ENCODE measurements at regions not wholly inside any gene's neighbourhood (a gene's known extent, or its start where the extent isn't known, plus 50 kb on each side); places are given as distances from the start of the nearest gene placed in this dataset.

DNA sequence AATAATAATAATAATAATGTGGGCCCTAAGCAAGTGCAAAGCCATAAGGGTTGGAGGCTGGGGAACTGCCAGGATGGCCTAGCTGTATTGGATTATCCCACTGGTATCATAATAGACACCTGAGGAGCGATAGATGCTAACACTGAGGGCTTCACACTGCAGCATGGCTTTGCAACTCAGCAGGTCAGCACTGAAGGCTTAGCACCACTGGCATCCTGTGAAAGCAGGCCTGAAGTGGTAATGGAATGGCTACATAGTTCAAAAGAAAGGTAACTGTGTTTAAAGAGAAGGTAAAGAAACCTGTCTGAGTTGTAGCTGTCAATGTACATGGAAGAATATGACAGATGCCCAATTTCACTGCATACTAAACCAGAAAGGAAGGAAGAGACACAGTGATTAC is 359.0 kb downstream of the OSTF1 start:
- DNase-seq (no peak), ATAC-seq (no peak)
- Histone ChIP-seq H3K27me3 (no peaks in the 10 kb centered on the region), H3K4me1 (no peaks in the 10 kb centered on the region), H3K4me3 (no peak overlapping the region), H3K36me3 (no peaks in the 10 kb centered on the region), H3K9me3 (no peaks in the 10 kb centered on the region), H3K27ac (peak overlapping the region in 2 of 4 donors; percentile 40 to 42)
- in situ Hi-C loops (cut with MboI; ENCODE audit: low sequenced_read_pairs in 4 of 4) (no loop called here), intact Hi-C loops (cut with DNase I; ENCODE audit: low total_unique reads) (no loop called here)
- no peak for TF ChIP-seq POLR2A (IDR thresholded peaks at IDR 0.05)
- TF ChIP-seq, protein P1, sequence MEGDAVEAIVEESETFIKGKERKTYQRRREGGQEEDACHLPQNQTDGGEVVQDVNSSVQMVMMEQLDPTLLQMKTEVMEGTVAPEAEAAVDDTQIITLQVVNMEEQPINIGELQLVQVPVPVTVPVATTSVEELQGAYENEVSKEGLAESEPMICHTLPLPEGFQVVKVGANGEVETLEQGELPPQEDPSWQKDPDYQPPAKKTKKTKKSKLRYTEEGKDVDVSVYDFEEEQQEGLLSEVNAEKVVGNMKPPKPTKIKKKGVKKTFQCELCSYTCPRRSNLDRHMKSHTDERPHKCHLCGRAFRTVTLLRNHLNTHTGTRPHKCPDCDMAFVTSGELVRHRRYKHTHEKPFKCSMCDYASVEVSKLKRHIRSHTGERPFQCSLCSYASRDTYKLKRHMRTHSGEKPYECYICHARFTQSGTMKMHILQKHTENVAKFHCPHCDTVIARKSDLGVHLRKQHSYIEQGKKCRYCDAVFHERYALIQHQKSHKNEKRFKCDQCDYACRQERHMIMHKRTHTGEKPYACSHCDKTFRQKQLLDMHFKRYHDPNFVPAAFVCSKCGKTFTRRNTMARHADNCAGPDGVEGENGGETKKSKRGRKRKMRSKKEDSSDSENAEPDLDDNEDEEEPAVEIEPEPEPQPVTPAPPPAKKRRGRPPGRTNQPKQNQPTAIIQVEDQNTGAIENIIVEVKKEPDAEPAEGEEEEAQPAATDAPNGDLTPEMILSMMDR (IDR thresholded peaks at IDR 0.05 in 4 of 5, conservative IDR thresholded peaks at IDR 0.05 in 1 of 5): no peak

GRCh38 chr9:75448281-75448680 is 360.0 kb downstream of the OSTF1 start:
- no peak overlapping the region for H3K4me3 ChIP-seq
- intact Hi-C loops (cut with DNase I; ENCODE audit: low total_unique reads): no loop called here
- H3K27ac ChIP-seq: peak overlapping the region; percentile 12 to 42 (median 37)
- DNase-seq (peak in 1 of 2 donors; percentile 17), ATAC-seq (peak; percentile 31 to 39)
- in situ Hi-C loops (cut with MboI; ENCODE audit: low sequenced_read_pairs in 4 of 4): no loop called here
- no peaks in the 10 kb centered on the region for H3K4me1 ChIP-seq
- H3K9me3 ChIP-seq: no peaks in the 10 kb centered on the region
- no peaks in the 10 kb centered on the region for H3K27me3 ChIP-seq
- H3K36me3 ChIP-seq: no peaks in the 10 kb centered on the region
- TF ChIP-seq, protein P1 (IDR thresholded peaks at IDR 0.05 in 4 of 5, conservative IDR thresholded peaks at IDR 0.05 in 1 of 5): no peak
- no peak for TF ChIP-seq POLR2A (IDR thresholded peaks at IDR 0.05)

DNA sequence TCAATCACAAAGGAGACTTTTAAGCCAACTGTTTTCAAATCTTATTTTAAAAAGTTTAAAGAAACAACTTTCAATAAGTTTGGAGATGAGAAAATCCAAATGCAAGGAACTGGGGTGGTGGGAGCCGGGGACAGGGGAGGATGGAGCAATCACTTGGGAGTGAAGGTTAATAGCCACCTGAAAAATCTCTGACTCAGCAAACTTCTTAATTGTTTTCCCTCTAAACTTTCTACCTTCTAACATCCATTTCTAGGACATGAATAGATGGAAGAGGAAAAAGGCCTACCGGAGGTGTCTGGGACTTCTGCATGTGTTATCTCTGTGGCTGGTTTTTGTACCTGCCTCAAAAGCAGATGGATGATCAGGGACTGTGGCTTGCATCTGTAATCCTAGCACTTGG is 360.6 kb downstream of the OSTF1 start:
- no peak for DNase-seq
- Histone ChIP-seq H3K9me3 (no peaks in the 10 kb centered on the region), H3K4me1 (no peaks in the 10 kb centered on the region), H3K4me3 (no peak overlapping the region), H3K27me3 (no peaks in the 10 kb centered on the region), H3K27ac (peak overlapping the region; percentile 12 to 42 (median 37)), H3K36me3 (no peaks in the 10 kb centered on the region)
- in situ Hi-C loops (cut with MboI; ENCODE audit: low sequenced_read_pairs in 4 of 4) (no loop called here), intact Hi-C loops (cut with DNase I; ENCODE audit: low total_unique reads) (no loop called here)
- TF ChIP-seq POLR2A (IDR thresholded peaks at IDR 0.05): no peak
- TF ChIP-seq, protein P1 (IDR thresholded peaks at IDR 0.05 in 4 of 5, conservative IDR thresholded peaks at IDR 0.05 in 1 of 5): no peak
- no peak for ATAC-seq

DNA sequence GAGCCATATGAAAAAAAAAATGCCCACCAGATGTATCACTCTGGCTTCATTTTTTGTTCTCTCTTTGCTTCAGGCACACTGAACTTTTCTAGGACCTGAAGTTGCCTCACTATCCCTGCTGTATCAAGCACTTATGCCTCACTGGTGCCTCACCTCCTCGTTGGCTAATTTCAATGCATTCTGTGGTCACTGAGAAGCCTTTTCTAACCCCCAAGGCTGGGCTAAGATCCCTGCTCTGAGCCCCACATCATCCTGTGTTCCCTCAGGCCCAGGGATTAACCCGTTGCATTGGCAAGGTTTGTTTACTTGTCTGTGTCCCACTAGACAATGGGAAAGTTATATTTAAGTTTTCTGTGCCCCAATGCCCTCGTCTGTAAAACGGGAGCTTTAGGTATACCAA is 362.7 kb downstream of the OSTF1 start:
- in situ Hi-C loops (cut with MboI; ENCODE audit: low sequenced_read_pairs in 4 of 4): no loop called here
- ATAC-seq: no peak

More for the DNA sequence above, 362.7 kb downstream of the OSTF1 start:
- H3K27me3 ChIP-seq: no peaks in the 10 kb centered on the region
- TF ChIP-seq POLR2A (IDR thresholded peaks at IDR 0.05): no peak
- TF ChIP-seq, protein P1 (IDR thresholded peaks at IDR 0.05 in 4 of 5, conservative IDR thresholded peaks at IDR 0.05 in 1 of 5): no peak
- H3K36me3 ChIP-seq: no peaks in the 10 kb centered on the region
- no peak overlapping the region for H3K4me3 ChIP-seq
- intact Hi-C loops (cut with DNase I; ENCODE audit: low total_unique reads): loop anchor here (5.0 kb wide), 1 partner anchor 74 kb away; no protein-coding TSS in a partner anchor
- H3K9me3 ChIP-seq: no peaks in the 10 kb centered on the region
- H3K27ac ChIP-seq: peak overlapping the region; percentile 12 to 45 (median 42)
- H3K4me1 ChIP-seq: peaks cover 0 to 5% of the 10 kb centered on the region in 2 donors
- DNase-seq: no peak
